ENCODE measurements at regions not wholly inside any gene's neighbourhood (a gene's known extent, or its start where the extent isn't known, plus 50 kb on each side); places are given as distances from the start of the nearest gene placed in this dataset.

GRCh38 chr5:166862581-166862980, 1428.9 kb upstream of the WWC1 start:
- no TSS peak for BruUV-seq (replicated peaks)
- DNase-seq (ENCODE audit: low read depth, low spot score) (no peak), FAIRE-seq (no peak)
- CTCF ChIA-PET = no interaction called here
- Histone ChIP-seq H3K9me1 (replicated peaks; ENCODE audit: control insufficient read depth, extremely low read depth, insufficient read depth, low read length) (no peaks in the 10 kb centered on the region), H3K36me3 (ENCODE audit: control insufficient read depth in 2 of 2, extremely low read depth in 1 of 2, insufficient read depth in 2 of 2, low read length in 2 of 2) (no peaks in the 10 kb centered on the region), H2AFZ (ENCODE audit: low read depth, low read length) (no peak overlapping the region), H3K9me3 (replicated peaks; ENCODE audit: control insufficient read depth, insufficient read depth, low read length) (peaks cover 3% of the 10 kb centered on the region), H3K4me3 (replicated peaks in 1 of 3; ENCODE audit: insufficient read depth in 1 of 3, low read depth in 1 of 3, low read length in 3 of 3) (no peak overlapping the region), H3K4me2 (ENCODE audit: insufficient read depth, low read length) (no peak overlapping the region), H4K20me1 (replicated peaks; ENCODE audit: control insufficient read depth, extremely low read depth, insufficient read depth, low read length) (no peaks in the 10 kb centered on the region), H3K27me3 (ENCODE audit: control insufficient read depth in 2 of 2, insufficient read depth in 2 of 2, low read length in 2 of 2) (no peaks in the 10 kb centered on the region), H3K79me2 (ENCODE audit: control insufficient read depth, insufficient read depth, low read length) (no peaks in the 10 kb centered on the region), H3K4me1 (ENCODE audit: control insufficient read depth, extremely low read depth, insufficient read depth, low read length) (no peaks in the 10 kb centered on the region), H3K9ac (replicated peaks; ENCODE audit: extremely low read depth, insufficient read depth, low read length) (no peak overlapping the region), H3K27ac (ENCODE audit: insufficient read depth, low read depth, low read length) (no peak overlapping the region)
- dilution Hi-C loops (cut with MboI; ENCODE audit: extremely low pct_ligation_motif_present, low sequenced_read_pairs) = no loop called here
- POLR2A ChIA-PET = no interaction called here
- TF ChIP-seq EZH2 (IDR thresholded peaks at IDR 0.05; ENCODE audit: borderline replicate concordance, low read depth, low read length, severe bottlenecking) (no peak), FOS (IDR thresholded peaks at IDR 0.05; ENCODE audit: borderline replicate concordance, insufficient read depth, low read length) (no peak), POLR2A (IDR thresholded peaks at IDR 0.05; ENCODE audit: low read depth, low read length) (no peak), MAX (IDR thresholded peaks at IDR 0.05; ENCODE audit: insufficient read depth, insufficient read length) (no peak), MYC (IDR thresholded peaks at IDR 0.05; ENCODE audit: low read depth, low read length) (no peak), JUN (IDR thresholded peaks at IDR 0.05; ENCODE audit: borderline replicate concordance, insufficient read depth, insufficient read length, low read depth) (no peak), CTCF (IDR thresholded peaks at IDR 0.05; ENCODE audit: extremely low read depth in 1 of 2, insufficient read depth in 1 of 2, low read depth in 1 of 2, low read length in 2 of 2) (no peak), POLR2AphosphoS5 (IDR thresholded peaks at IDR 0.05; ENCODE audit: insufficient read depth, low read depth, low read length) (no peak), GATA2 (IDR thresholded peaks at IDR 0.05; ENCODE audit: insufficient read depth, insufficient read length, low read depth, low read length) (no peak)
- intact Hi-C loops (cut with micrococcal nuclease) = no loop called here

Measured in endothelial cell of umbilical vein (primary cell).